Esophagus squamous epithelium (tissue), 4 donors: ENCODE measurements at regions not wholly inside any gene's neighbourhood (a gene's known extent, or its start where the extent isn't known, plus 50 kb on each side); places are given as distances from the start of the nearest gene placed in this dataset.

Source experiments
- POLR2A ChIP-seq, 4 donors: fragments of 450-650 bp; IDR thresholded peaks; one replicate each; pipeline ENCODE4 v1.6.1; 2017; ENCODE audit warnings: antibody characterized with exemption in 4 of 4, mild to moderate bottlenecking in 4 of 4, moderate library complexity in 3 of 4
- TF ChIP-seq, protein P1 (sequence below), 6 experiments: fragments of 450-650 bp in 4 of 6; fragments of 200-600 bp in 2 of 6; sonication (generic) in 2 of 6; IDR thresholded peaks; one replicate each; pipeline ENCODE4 v1.5.1; 2016 to 2019; ENCODE audit warnings: antibody characterized with exemption in 6 of 6, mild to moderate bottlenecking in 4 of 6, moderate library complexity in 4 of 6

DNA sequence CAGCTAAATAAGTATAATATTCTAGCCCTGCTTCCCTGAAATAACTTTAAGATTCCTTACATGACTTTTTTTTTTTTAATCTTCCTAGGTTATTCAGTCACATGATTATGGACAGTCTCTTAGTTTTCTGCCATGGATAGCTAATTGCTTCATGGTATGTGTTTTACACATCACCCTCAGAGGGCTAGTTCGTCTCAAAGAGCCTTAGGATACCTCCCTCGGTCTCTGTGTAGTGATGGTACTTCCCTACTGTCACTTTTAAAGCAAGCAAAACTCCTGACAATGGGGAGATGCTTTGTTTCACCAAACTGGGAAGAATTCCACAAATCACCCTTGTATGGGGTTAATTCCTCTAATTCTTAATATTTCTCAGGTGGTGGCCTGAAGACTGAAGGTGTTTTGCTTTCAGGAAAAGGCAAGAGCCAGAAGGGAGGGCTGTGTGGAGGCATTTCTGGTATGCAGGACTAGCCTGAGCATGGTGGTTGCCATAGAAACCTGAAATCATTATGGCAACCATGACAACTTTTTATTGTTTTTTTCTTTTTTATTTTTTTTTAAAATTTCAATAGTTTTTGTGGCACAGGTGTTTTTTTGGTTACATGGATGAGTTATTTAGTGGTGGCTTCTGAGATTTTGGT is 70.4 kb downstream of the BEX3 start:
- TF ChIP-seq, protein P1, sequence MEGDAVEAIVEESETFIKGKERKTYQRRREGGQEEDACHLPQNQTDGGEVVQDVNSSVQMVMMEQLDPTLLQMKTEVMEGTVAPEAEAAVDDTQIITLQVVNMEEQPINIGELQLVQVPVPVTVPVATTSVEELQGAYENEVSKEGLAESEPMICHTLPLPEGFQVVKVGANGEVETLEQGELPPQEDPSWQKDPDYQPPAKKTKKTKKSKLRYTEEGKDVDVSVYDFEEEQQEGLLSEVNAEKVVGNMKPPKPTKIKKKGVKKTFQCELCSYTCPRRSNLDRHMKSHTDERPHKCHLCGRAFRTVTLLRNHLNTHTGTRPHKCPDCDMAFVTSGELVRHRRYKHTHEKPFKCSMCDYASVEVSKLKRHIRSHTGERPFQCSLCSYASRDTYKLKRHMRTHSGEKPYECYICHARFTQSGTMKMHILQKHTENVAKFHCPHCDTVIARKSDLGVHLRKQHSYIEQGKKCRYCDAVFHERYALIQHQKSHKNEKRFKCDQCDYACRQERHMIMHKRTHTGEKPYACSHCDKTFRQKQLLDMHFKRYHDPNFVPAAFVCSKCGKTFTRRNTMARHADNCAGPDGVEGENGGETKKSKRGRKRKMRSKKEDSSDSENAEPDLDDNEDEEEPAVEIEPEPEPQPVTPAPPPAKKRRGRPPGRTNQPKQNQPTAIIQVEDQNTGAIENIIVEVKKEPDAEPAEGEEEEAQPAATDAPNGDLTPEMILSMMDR (IDR thresholded peaks at IDR 0.05): no peak
- no peak for TF ChIP-seq POLR2A (IDR thresholded peaks at IDR 0.05)
